ENCODE measurements at regions not wholly inside any gene's neighbourhood (a gene's known extent, or its start where the extent isn't known, plus 50 kb on each side); places are given as distances from the start of the nearest gene placed in this dataset.
A peak's percentile ranks its signal among the peaks of the same experiment; 100 is the strongest.

DNA sequence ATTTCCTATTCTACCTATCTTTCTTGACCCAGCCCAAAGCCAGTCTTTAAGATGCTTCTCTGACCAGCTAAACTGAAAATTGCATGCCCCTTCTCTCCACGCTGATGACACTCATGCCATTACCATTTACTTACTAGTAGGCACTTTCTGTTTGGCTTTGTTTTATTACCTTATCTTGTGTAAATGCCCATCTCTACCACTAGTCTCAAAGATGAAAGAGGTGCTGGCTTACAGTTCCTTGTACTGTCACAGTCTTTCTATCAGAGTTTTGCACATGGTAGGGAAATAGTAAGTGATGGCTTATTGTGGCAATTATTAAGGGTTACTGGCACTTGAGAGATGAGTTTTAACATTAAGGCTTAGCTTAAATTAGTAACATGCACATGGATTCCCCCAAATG is 352.1 kb downstream of the RBM43 start:
- TF ChIP-seq, protein P1, sequence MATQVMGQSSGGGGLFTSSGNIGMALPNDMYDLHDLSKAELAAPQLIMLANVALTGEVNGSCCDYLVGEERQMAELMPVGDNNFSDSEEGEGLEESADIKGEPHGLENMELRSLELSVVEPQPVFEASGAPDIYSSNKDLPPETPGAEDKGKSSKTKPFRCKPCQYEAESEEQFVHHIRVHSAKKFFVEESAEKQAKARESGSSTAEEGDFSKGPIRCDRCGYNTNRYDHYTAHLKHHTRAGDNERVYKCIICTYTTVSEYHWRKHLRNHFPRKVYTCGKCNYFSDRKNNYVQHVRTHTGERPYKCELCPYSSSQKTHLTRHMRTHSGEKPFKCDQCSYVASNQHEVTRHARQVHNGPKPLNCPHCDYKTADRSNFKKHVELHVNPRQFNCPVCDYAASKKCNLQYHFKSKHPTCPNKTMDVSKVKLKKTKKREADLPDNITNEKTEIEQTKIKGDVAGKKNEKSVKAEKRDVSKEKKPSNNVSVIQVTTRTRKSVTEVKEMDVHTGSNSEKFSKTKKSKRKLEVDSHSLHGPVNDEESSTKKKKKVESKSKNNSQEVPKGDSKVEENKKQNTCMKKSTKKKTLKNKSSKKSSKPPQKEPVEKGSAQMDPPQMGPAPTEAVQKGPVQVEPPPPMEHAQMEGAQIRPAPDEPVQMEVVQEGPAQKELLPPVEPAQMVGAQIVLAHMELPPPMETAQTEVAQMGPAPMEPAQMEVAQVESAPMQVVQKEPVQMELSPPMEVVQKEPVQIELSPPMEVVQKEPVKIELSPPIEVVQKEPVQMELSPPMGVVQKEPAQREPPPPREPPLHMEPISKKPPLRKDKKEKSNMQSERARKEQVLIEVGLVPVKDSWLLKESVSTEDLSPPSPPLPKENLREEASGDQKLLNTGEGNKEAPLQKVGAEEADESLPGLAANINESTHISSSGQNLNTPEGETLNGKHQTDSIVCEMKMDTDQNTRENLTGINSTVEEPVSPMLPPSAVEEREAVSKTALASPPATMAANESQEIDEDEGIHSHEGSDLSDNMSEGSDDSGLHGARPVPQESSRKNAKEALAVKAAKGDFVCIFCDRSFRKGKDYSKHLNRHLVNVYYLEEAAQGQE (IDR thresholded peaks at IDR 0.05; ENCODE audit: insufficient replicate concordance, low read depth), result no peak
- TF ChIP-seq POLR2AphosphoS5 (IDR thresholded peaks at IDR 0.05; ENCODE audit: low read depth) (no peak), SPI1 (IDR thresholded peaks at IDR 0.05; ENCODE audit: borderline replicate concordance, low read depth) (no peak)
- TF ChIP-seq, protein P2, sequence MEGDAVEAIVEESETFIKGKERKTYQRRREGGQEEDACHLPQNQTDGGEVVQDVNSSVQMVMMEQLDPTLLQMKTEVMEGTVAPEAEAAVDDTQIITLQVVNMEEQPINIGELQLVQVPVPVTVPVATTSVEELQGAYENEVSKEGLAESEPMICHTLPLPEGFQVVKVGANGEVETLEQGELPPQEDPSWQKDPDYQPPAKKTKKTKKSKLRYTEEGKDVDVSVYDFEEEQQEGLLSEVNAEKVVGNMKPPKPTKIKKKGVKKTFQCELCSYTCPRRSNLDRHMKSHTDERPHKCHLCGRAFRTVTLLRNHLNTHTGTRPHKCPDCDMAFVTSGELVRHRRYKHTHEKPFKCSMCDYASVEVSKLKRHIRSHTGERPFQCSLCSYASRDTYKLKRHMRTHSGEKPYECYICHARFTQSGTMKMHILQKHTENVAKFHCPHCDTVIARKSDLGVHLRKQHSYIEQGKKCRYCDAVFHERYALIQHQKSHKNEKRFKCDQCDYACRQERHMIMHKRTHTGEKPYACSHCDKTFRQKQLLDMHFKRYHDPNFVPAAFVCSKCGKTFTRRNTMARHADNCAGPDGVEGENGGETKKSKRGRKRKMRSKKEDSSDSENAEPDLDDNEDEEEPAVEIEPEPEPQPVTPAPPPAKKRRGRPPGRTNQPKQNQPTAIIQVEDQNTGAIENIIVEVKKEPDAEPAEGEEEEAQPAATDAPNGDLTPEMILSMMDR (IDR thresholded peaks at IDR 0.05; ENCODE audit: insufficient read depth, low read length), result peak; percentile 2
- Histone ChIP-seq H3K4me3 (replicated peaks; ENCODE audit: insufficient read depth, low read length) (no peak overlapping the region), H3K27ac (replicated peaks) (no peak overlapping the region), H3K27me3 (ENCODE audit: insufficient read depth, poor library complexity, severe bottlenecking) (no peaks in the 10 kb centered on the region)
- DNase-seq (ENCODE audit: low read depth in 1 of 2, low spot score in 1 of 2), result no peak

DNA sequence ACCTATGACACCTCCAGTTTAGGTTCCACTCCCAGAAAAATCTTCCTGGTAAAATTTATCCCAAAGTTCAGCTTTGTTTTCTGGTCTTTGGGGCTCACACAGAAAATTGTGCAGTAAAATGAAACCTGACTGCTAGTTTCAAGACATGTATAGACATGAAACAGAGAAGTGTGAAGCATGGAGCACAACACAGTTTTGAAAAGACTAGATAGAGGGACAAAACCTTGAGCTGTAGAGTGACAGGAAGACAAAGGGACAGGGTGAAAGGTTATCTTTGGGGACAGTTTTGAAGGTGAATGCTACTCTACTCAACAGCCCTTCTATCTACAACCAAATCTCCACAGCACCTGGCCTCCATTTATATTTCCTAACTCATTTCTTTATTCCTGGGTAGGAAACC is 352.6 kb downstream of the RBM43 start:
- no peak for DNase-seq (ENCODE audit: low read depth in 1 of 2, low spot score in 1 of 2)
- Histone ChIP-seq H3K27me3 (ENCODE audit: insufficient read depth, poor library complexity, severe bottlenecking) (no peaks in the 10 kb centered on the region), H3K27ac (replicated peaks) (no peak overlapping the region), H3K4me3 (replicated peaks; ENCODE audit: insufficient read depth, low read length) (no peak overlapping the region)
- no peak for TF ChIP-seq GABPA (IDR thresholded peaks at IDR 0.05; ENCODE audit: low read depth)

DNA sequence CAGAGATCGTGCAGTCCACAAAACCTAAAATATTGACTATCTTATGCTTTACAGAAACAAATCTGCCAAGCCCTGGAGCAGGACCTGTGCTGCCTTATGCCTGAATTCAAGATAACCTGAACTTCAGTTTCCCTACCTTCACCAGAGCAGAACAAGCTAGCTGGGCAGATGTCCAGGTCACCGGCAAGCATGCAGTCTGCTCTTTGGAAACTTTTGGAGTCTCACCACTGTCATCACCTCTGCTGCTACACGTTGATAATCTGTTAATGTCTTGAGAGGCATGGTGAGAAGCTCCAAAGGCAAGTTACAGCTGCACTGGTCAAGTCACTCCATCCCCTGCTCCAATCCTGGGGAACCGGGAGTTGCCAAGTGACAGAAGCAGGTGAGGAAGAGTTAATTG is 354.2 kb downstream of the RBM43 start:
- TF ChIP-seq, protein P2 (IDR thresholded peaks at IDR 0.05; ENCODE audit: insufficient read depth, low read length), result no peak
- TF ChIP-seq POLR2AphosphoS5 (IDR thresholded peaks at IDR 0.05; ENCODE audit: low read depth), result no peak
- no peak for DNase-seq (ENCODE audit: low read depth in 1 of 2, low spot score in 1 of 2)
- no peaks in the 10 kb centered on the region for H3K27me3 ChIP-seq (ENCODE audit: insufficient read depth, poor library complexity, severe bottlenecking)
- no peak overlapping the region for H3K27ac ChIP-seq (replicated peaks)
- no peak overlapping the region for H3K4me3 ChIP-seq (replicated peaks; ENCODE audit: insufficient read depth, low read length)

DNA sequence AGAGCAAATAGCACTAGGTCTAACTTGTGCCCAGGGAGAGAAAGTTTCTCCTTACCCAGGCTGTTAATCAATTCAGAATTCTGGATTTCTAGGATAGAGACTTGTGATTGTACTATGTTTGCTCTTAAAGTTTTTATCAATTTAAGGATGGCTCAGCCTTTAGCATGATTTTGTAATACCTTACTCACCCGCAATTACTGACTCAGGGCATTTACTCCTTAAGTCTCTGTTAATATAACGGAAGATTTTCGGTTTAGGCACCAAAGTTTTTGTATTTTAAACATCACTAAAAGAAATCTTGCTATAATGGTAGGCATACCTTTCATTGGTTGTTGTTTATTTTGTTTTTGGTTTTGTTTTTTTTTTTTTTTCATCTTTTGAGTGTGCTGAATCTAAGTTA is 358.2 kb downstream of the RBM43 start:
- no peaks in the 10 kb centered on the region for H3K27me3 ChIP-seq (ENCODE audit: insufficient read depth, poor library complexity, severe bottlenecking)
- no peak for TF ChIP-seq GABPA (IDR thresholded peaks at IDR 0.05; ENCODE audit: low read depth)
- TF ChIP-seq, protein P1 (IDR thresholded peaks at IDR 0.05; ENCODE audit: insufficient replicate concordance, low read depth), result no peak
- no peak for DNase-seq (ENCODE audit: low read depth in 1 of 2, low spot score in 1 of 2)

DNA sequence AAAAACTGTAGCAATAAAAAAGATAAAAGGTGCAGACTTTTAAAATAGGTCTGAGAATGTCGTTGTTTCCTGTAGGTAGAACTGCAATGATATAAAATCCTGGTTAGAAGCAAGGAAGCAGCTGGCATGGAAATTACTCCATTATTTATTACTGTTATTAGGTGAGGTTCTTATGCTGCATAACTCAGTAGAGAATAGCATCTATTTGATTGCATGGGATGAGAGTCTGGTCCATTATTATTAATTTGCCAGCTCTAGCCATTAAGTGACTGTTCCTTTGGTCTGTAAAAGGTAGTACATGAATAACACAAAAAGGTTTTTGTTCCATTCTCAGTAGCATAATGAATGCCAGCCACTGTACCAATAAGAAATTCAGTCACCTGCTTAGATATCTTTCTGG is 358.6 kb downstream of the RBM43 start:
- no peak overlapping the region for H3K27ac ChIP-seq (replicated peaks)
- no peak for DNase-seq (ENCODE audit: low read depth in 1 of 2, low spot score in 1 of 2)
- H3K27me3 ChIP-seq (ENCODE audit: insufficient read depth, poor library complexity, severe bottlenecking), result no peaks in the 10 kb centered on the region
- TF ChIP-seq SPI1 (IDR thresholded peaks at IDR 0.05; ENCODE audit: borderline replicate concordance, low read depth), result no peak
- TF ChIP-seq, protein P2 (IDR thresholded peaks at IDR 0.05; ENCODE audit: insufficient read depth, low read length), result no peak
- TF ChIP-seq, protein P1 (IDR thresholded peaks at IDR 0.05; ENCODE audit: insufficient replicate concordance, low read depth), result no peak
- TF ChIP-seq GABPA (IDR thresholded peaks at IDR 0.05; ENCODE audit: low read depth), result no peak
- TF ChIP-seq POLR2AphosphoS5 (IDR thresholded peaks at IDR 0.05; ENCODE audit: low read depth), result no peak
- H3K4me3 ChIP-seq (replicated peaks; ENCODE audit: insufficient read depth, low read length), result no peak overlapping the region

More for the DNA sequence above, 358.2 kb downstream of the RBM43 start:
- Histone ChIP-seq H3K27ac (replicated peaks) (no peak overlapping the region), H3K4me3 (replicated peaks; ENCODE audit: insufficient read depth, low read length) (no peak overlapping the region)
